HG03469 (cell line): ENCODE measurements at regions not wholly inside any gene's neighbourhood (a gene's known extent, or its start where the extent isn't known, plus 50 kb on each side); places are given as distances from the start of the nearest gene placed in this dataset.

ENCODE experiments used
- ATAC-seq: cut with Tn5 transposase; IDR thresholded peaks from one replicate; pipeline ENCODE4 v1.9.1; 2021; ENCODE audit warnings: mild to moderate bottlenecking, moderate library complexity, moderate number of reproducible peaks; ENCODE audit not compliant: unreplicated experiment

- no peak for ATAC-seq
Observed at GRCh38 chr9:26579056-26579455, 313.5 kb downstream of the CAAP1 start.

- ATAC-seq = no peak
Observed at GRCh38 chr9:26574898-26575440, 317.6 kb downstream of the CAAP1 start.

GRCh38 chr9:26574256-26574655 lies 318.3 kb downstream of the CAAP1 start:
- ATAC-seq = no peak

GRCh38 chr9:26567976-26568375 lies 324.6 kb downstream of the CAAP1 start:
- ATAC-seq = no peak

GRCh38 chr9:26566141-26566540 lies 326.5 kb downstream of the CAAP1 start:
- ATAC-seq = no peak

GRCh38 chr9:26565118-26565517 lies 327.5 kb downstream of the CAAP1 start:
- ATAC-seq = no peak

- no peak for ATAC-seq
Observed at GRCh38 chr9:26562338-26562737, 330.3 kb downstream of the CAAP1 start.

- ATAC-seq = no peak
Observed at GRCh38 chr9:26561928-26562327, 330.7 kb downstream of the CAAP1 start.

GRCh38 chr9:26559506-26559905 lies 333.1 kb downstream of the CAAP1 start:
- no peak for ATAC-seq

- no peak for ATAC-seq
Observed at GRCh38 chr9:26551971-26552370, 340.6 kb downstream of the CAAP1 start.

- no peak for ATAC-seq
Observed at GRCh38 chr9:26551451-26551850, 341.2 kb downstream of the CAAP1 start.

- ATAC-seq = no peak
Observed at GRCh38 chr9:26548781-26549290, 343.8 kb downstream of the CAAP1 start.

GRCh38 chr9:26539867-26540493 lies 352.6 kb downstream of the CAAP1 start:
- ATAC-seq = no peak

- ATAC-seq = no peak
Observed at GRCh38 chr9:26537211-26537610, 355.4 kb downstream of the CAAP1 start.

- ATAC-seq = no peak
Observed at GRCh38 chr9:26535151-26535550, 357.5 kb downstream of the CAAP1 start.

GRCh38 chr9:26530841-26531240 lies 361.8 kb downstream of the CAAP1 start:
- no peak for ATAC-seq

- ATAC-seq = no peak
Observed at GRCh38 chr9:26527931-26528330, 364.7 kb downstream of the CAAP1 start.

GRCh38 chr9:26524267-26524666 lies 368.3 kb downstream of the CAAP1 start:
- no peak for ATAC-seq

GRCh38 chr9:26523577-26523976 lies 369.0 kb downstream of the CAAP1 start:
- ATAC-seq = no peak

- ATAC-seq = no peak
Observed at GRCh38 chr9:26520141-26520540, 372.5 kb downstream of the CAAP1 start.

- ATAC-seq = no peak
Observed at GRCh38 chr9:26516773-26517343, 375.7 kb downstream of the CAAP1 start.

- ATAC-seq = no peak
Observed at GRCh38 chr9:26513730-26514129, 378.9 kb downstream of the CAAP1 start.
